T-helper 1 cell treated with Interleukin-12 subunit alpha and Interleukin-12 subunit beta and Interleukin-4 antibody, amounts not matched to agents 30 ng/mL and 1 ng/mL, for 36 hours (primary cell): ENCODE measurements at regions not wholly inside any gene's neighbourhood (a gene's known extent, or its start where the extent isn't known, plus 50 kb on each side); places are given as distances from the start of the nearest gene placed in this dataset.

Experiments
- intact Hi-C: fragments of 100-400 bp; cut with micrococcal nuclease; formaldehyde crosslinking; loops from one replicate; pipeline ENCODE4 v1.15.1; 2024

DNA sequence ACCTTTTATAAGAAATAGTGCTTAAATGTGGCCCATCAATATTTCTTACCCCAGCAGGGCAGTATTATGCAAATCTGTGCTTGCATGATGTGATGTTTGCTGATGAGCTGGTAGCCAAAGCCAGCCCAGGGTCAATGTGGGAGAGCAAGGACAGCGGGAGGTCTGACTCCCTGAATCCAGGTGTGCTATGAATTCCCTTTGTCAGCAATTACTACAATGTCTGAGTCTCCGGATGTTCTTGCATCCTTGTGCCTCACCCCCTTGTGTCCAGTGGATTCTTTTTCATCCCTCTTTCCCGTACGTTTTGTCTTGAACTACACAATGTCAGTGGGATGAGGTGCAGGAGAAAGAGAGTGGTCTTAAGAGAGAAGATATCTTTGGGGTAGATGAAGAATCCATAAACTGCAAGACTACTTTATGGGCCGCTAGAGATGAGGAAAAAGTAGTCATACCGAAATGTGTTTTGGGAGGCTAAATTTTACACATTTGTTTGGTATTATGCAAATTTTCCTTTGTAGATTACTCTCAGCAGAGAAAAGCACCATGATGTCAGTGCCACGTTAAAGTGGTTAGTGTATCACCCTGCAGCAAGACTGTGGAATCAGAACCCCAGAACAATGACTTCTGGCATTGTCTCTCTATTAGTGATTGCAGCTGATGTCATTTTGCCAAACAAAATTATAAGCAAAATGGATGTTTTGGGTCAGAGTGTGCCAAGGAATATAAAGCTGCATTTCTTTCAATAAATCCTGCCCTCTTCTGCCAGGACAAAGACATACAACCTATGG is 53.5 kb upstream of the TSHZ3 start:
- intact Hi-C loops: no loop called here

DNA sequence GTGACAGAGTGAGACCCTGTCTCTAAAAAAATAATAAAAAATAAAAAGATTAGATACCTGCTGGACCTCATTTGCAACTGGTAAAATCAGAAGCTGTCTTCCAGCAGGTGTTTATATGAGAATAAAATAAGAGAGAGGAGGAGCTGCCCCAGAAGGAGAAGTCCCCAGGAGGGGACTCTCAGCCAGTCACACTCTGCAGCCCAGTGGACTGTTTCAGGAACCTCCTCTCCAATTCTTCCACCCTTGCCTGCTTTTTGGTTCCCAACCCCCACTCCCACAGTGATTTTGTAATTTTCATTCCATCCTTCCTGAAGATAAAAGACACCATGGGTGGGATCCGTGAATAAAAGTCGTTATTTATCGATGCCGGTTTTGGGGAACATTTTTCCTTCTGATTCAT is 56.9 kb upstream of the TSHZ3 start:
- intact Hi-C loops: no loop called here

DNA sequence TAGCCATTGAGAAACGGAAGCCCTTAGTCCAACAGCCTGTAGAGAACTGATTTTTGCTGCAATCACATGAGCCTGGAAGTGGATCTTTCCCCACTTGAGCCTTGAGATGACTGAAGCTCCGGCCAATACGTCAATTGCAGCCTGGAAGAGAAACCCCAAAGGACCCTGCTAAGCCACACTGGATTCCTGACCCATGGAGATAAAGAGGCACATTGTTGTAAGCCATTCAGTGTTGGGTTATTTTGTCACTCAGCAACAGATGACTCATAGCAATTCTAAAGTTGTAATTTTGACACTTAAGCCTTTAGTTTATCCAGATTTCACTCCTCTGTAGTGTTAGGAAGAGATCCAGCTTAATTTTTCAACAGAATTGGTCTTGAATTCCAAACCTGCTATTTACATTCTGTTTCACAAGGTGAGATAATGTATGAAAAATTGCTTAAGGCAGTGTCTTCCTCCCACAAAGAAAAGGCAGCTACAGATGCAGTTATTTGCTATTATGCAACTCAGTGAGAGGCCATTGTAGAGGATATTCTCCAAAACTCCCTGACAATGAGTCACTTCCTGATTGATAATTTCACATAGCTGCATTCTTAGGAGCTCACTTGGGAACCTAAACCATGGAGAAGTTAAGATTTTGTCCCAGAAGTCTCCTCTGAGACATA is 59.4 kb upstream of the TSHZ3 start:
- intact Hi-C loops: no loop called here

DNA sequence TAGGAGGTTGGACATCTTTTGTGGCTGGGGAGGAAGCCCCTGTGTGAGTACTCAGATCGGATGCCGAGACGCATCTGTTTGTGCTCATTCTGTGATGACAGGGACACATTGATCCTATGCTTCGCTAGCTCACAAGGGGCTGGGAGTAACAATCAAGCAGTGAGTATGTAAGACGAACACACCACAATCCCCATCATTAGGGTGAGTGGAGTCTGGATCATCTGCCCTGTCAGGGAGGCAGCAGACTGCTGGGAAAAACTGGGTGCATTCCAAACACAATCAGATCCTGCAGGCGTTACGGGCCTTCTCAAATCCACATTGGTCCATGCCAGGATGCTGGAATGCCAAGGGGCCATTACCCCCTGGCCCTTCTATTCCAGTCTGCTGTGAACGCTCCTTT is 64.1 kb upstream of the TSHZ3 start:
- intact Hi-C loops: no loop called here

DNA sequence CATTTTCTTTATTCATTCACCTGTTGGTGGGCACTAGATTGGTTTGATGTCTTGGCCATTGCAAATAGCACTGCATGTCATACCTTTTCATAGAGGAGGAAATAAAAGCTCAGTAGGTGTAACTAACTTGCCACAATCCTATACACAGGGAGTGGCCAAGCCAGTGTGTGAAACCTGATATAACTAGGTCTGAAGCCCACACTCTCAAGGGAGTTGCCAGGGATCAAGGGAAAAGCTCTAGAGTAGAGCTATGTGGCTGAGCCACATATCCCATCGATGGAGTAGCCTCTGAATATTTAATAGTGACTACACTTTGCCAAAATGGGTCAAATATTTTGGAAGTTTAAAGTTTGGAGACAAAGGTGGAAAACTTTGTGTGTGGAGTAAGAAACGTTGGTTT is 66.1 kb upstream of the TSHZ3 start:
- intact Hi-C loops: no loop called here

DNA sequence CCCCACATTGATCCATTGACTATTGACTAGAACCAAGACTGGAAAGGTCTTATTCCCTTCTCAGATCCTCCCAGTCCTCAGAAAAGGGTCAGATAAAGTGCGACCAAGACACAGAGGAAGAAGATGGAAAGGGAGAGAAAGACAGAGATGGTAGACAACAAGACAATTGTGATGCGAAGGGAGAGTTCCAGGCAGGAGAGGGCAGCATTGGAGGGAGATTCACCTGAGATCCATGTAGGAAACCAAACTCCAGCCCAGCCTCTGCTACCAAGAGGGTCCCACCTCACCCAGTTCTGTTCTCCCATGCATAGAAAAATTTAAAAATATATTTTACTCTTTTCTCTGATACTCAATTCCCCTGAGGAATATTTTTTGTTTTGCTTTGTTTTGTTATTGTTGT is 67.3 kb upstream of the TSHZ3 start:
- intact Hi-C loops: no loop called here

DNA sequence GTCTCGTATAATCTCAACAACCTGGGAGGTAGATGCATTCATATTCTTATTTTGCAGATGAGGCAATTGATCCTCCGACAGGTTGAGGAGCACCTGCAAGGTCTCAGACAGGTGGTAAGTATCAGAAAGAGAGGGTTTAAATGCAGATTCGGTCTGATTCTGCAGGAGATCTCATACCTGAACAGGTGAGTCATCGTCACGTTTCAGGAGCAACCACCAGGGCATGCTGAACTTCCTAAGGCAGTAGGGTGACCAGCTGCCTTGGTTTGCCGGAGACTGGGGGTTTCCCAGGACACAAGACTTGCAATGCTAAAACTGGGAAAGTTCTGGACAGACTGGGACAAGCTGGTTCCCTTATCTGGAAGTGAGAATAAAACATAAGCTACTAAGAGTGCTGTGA is 68.8 kb upstream of the TSHZ3 start:
- intact Hi-C loops: no loop called here

DNA sequence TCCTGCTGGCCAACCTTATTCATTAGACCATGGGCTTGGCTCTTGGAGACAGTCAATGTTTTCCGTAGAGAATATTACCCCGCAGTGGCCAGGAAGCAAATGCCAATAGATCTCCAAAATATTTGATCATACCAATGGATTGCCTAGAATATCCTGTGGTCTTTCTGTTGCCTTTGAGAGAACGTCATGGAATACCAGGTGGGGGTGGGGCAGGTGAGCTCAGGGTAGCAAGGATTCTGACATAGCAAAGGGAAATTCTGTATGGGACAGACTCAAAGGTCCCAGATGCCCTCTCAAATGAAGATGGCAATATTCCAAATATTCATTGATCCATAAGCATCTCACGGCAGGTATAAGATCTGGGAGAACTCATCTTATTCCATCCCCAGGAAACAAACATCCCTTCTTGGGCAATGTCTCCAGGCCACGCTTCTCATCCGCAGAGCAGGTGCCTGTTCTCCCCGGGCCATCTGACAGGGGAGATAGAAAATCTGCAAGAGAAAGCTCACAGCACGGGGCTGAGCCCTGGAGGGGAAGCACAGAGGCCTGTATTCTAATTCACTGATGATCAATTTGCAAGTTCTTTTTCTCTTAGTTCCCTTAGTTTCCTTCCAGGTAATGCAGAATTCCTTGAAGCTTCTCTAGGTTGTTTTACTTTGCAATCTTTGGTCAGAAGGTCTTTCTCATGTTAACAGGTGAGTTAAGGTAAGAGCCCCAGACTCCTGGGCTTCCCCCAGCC is 69.6 kb upstream of the TSHZ3 start:
- intact Hi-C loops: no loop called here

DNA sequence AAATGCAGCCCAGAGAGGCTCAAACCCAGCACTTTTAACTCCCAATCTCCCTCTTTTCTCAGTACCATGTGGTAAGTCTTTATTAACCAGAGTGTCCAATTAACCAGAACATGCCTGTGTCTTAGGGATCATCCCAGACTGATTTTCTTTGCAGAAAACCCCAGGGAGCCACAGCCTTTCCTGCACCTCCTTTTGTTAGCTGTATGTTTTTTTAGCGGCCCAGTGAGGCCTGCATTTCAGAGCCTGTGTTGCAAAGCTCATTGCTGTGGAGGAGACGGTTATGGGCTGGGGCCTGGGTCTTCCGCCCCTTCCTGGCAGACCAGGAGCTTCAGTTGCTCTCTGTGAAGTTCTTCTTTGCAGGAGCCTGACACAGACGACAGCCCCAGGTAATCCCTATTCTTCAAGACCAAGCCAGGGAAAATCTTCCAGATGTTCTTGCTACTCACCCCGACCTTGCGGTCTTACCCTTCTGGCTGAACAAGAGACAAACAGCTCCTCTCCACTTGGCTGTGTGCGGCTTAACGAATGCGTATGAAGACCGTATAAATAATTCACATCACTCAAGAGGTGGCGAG is 70.7 kb upstream of the TSHZ3 start:
- intact Hi-C loops: no loop called here

DNA sequence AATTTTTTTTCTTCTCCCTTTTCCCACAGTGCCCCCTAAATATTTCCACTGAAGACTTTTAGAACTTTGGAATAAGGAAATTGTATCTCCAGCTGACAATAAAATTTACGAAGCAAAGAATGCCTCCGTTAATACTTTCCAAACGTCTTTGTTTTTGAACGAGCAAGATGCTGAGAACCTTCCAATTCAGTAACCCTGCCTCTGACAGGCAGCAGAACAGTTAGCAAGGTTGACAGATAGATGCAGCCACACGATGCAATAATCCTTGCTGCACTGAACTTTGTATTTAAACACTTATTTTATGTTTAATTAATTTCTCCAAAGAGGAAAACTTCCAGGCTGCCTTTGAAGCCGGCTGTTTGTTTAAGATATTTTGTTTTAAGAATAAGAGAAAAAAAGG is 71.8 kb upstream of the TSHZ3 start:
- intact Hi-C loops: no loop called here

DNA sequence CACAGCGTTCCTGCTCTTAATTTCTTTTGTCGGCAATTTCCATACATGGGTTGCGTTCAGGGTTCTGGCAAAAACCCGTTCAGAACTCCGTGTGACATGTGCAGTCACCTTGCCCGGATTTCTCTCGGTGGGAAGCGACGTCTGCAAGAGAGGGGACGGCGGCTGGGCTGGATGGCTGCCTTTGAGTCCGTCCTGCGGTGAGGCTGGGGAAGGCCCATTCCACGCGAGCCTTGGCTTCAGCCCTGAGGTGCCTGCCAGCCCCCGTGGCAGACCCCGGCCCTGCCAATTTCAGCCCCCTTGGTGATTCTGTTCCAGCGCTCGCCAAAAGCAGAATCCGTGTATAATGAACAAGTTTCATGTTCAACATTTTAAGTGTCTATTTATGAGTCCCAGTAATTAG is 72.6 kb upstream of the TSHZ3 start:
- intact Hi-C loops: no loop called here

DNA sequence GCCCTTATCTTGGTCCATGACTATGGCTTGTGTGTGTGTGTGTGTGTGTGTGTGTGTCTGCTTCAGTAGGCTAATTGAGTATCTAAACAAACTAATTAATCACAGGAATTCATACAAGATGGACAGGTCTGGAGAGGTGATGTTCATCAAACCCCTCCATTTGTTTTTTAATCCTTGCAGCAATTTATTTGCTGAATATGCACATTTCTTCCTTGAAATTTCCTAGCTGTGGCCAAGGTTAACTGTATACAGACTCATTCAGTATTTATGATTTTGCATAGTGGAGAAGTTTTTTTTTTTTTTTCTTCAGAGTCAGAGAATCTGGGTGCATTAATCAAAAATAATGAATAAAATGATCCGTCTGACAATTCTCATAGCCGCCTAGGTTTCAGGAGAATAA is 74.7 kb upstream of the TSHZ3 start:
- intact Hi-C loops: no loop called here

DNA sequence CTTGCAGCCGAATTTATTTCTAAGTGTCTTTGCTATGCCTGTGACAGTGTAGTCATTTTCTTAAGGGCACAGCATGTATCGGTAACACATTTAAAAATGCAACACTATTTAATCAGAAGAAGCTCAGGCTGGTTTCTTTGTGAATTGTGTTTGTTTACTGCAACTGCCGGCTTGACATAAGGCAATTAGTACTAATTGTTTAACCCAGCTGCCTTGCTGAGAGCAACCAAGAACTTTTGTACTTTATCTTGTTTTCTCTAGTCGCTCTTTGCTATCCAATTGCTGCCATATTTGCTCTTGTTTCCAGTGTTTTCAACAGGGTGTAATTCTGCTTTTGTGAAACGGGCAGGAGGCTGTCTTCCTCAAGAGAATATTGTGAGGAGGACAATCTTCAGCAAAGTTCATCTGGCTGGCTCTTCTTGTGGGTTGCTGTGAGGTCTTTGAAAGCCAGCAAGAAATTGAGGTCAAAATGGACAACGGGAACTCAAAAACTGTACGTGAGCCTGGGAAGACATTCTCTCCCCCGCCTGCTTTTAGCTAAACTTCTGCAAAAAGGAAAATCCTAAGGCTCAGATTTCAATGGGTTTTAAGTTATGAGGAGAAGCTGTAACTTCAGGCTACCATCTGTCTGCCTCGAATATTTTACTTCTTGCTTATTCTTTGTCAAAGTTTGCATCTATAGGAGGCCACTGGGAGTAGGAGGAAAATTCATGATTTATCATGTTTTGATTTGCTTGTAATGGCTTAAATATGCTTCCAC is 75.8 kb upstream of the TSHZ3 start:
- intact Hi-C loops: no loop called here

DNA sequence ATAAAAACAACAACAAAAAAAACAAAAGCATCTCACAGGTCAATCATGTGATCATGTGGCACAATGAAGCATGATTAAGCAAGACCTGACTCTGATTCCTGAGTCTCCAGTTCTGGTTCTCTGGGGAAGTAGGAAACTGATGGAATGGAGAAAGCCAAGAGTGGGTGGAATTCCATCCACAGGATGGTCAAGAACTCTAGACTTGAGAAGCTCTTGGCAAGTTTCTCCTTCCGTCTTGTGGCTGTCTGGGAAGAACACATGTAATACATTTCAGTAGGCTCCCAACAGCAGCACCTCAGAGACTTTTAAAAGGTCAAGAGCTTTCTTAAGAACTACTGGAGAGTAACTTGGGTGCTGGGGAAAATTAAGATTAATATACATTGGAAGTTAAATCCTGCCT is 78.6 kb upstream of the TSHZ3 start:
- intact Hi-C loops: no loop called here

DNA sequence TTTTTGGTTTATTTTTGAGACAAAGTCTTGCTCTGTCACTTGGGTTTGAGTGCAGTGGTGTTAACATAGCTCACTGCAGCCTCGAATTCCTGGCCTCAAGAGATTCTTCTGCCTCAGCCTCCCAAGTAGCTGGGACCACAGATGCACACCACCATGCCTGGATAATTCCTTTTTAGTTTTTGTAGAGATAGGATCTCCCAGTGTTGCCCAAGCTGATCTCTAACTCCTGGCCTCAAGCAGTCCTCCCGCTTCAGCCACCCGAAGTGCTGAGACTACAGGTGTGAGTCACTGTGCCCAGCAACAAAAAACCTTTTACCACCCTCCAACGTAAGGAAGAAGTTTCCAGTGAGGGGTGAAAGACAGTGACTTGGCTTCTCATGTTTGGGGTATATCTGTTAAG is 81.1 kb upstream of the TSHZ3 start:
- intact Hi-C loops: no loop called here

DNA sequence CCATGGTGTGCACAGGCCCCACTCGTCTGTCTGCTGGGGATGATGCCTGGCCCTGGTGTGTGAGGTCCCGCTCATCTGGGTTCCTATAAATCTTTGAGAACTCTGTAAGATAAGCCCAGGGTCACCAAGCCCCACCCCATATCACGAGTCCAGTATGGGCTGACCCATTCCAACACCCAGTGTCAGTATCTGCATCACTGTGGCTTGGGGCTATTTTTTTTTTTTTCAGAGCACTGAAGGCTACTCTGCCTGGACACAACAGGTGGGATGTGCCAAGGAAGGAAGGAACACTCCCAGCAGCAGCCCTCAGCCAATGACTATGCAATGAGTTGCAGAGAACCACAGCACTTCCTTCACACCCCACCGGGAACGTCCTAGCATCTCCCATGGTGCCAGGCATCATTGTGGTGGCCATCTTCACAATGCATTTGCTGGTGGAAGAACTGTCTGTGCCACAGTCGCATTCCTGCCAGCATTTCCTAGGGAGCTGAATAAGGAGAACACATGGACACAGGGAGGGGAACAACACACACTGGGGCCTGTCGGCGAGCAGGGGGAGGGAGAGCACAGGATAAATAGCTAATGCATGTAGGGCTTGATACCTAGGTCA is 83.1 kb upstream of the TSHZ3 start:
- intact Hi-C loops: no loop called here

DNA sequence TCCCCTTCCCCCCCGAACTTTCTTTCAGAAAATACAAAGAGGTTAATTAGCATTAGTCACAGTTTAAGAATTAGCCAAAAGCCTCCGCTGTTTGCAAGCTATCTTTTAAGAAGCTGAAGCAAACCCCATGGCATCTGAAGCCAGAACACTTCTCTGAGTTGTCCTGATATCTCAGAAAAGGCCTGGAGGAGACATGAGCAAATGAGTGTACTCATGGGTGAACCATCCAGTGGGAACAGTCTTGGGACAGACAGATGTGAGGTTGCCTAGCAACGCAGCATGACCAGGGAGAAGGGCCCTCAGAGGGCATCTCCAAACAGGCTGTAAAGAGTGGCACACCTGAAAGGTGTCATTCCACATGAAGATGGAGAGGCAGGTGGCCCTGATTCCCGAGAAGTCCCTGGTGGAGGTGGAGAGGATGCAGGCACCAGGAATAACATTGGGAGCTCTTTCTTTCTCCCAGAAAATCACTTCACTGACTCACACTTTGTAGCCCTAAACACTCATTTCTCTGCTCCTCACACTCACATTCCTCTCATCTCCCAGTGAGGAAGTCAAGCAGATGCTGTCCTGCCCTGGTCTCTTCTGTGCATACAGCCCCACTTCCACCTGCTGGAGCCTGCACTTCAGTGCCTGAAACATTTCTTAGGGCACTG is 87.0 kb upstream of the TSHZ3 start:
- intact Hi-C loops: no loop called here

DNA sequence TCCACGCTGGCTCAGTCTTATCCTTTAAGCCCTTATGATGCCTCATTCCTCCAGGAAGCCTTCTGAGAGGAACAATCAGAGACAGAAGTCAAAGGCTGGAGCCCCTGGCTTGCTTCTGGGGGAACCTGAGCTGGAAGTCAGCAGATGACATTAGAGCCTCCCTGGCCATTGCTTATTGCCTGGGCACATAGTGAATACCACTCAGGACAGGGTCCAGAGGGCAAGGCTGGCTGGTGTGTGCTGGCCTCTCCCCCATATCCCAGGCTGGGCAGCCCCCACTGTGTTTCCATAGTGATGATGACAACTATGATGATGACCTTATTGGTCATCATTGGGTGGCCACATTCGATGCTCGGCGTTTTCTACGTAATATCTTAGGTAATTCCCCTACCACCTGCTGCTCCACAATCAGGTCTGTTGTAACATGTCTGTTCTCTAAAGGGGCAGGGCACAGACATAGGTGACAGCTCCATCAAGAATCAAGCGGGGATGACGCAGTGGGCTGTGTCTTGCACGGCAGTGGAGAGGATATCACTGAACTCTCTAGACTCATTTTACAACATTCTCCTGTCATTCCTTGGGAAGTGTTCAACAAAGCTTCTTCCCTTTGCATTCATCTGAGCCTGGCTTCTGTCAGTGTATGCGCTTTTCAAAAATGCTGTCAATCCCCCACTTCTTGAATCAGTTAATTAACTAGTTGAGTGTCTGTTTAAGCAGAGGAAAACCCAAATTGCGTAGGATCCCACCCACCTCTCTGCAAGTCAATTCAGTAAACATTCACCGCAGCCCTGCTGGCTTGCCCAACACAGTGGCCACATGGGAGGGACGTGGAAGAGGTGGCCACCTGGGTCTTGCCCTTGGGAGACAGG is 89.4 kb upstream of the TSHZ3 start:
- intact Hi-C loops: no loop called here

DNA sequence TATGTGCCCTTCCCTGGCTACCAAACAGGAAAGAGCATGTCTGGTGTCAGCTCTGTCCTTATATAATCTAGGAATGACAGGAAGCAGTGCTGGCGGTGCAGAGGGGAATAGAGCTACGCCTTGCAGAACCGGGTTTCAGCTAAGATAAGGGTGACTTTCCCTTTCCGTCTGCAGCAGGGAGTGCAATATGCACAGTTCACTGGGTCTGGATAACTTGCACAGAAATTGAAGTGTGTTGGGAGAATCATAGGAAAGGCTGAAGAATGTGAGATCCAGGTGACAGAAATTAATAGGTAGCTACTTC is 90.0 kb upstream of the TSHZ3 start:
- intact Hi-C loops: no loop called here

DNA sequence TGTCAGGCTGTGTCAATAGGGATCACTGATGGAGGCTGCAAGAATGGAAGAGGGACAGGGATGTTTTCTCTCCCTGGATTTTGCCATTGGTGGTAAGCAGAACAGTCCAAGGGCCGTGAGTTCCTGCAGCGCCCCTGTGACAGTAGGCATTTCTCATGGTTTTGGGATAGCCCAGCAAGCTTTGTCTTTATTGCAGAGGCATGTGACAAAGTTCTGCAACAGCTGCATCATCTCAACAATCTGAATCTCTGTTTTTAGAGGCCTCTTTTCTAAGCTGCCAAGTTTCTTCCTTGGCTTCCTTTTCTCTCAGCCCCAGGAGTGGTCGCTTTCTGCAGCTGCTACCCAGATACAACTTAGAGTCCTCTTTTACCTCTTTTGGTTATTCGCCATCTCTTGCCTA is 95.7 kb upstream of the TSHZ3 start:
- intact Hi-C loops: no loop called here
